H9 (cell line): ENCODE measurements at regions not wholly inside any gene's neighbourhood (a gene's known extent, or its start where the extent isn't known, plus 50 kb on each side); places are given as distances from the start of the nearest gene placed in this dataset.

Experiments used
- DNase-seq: peaks from one replicate; pipeline ENCODE4 v3.0.0-alpha.2; 2017
- H2AFZ ChIP-seq: one replicate; pipeline ENCODE4 v1.6.1; 2013; ENCODE audit warnings: mild to moderate bottlenecking, low read length, control low read depth, moderate library complexity
- H2AK5ac ChIP-seq: 2 replicates; pipeline ENCODE4 v1.6.1; 2013; ENCODE audit warnings: low read length, control low read depth, mixed read lengths; ENCODE audit not compliant: insufficient read length
- H2BK120ac ChIP-seq: one replicate; pipeline ENCODE4 v1.6.1; 2013; ENCODE audit warnings: low read depth, mild to moderate bottlenecking, low read length, control low read depth, inconsistent platforms; ENCODE audit not compliant: poor library complexity, severe bottlenecking
- H2BK12ac ChIP-seq: 2 replicates; pipeline ENCODE4 v1.6.1; 2013; ENCODE audit warnings: low read length, control low read depth, mixed read lengths, low read depth; ENCODE audit not compliant: insufficient read length
- H2BK15ac ChIP-seq: 2 replicates; pipeline ENCODE4 v1.6.1; 2013; ENCODE audit warnings: low read depth, low read length, control low read depth
- H2BK20ac ChIP-seq: one replicate; pipeline ENCODE4 v1.6.1; 2013; ENCODE audit warnings: low read depth, mild to moderate bottlenecking, low read length, control low read depth, inconsistent platforms; ENCODE audit not compliant: poor library complexity, severe bottlenecking
- H2BK5ac ChIP-seq: 2 replicates; pipeline ENCODE4 v1.6.1; 2013; ENCODE audit warnings: low read length, control low read depth, mixed read lengths; ENCODE audit not compliant: insufficient read length
- H3K14ac ChIP-seq: 2 replicates; pipeline ENCODE4 v1.6.1; 2013; ENCODE audit warnings: low read length, control low read depth; ENCODE audit not compliant: insufficient read depth
- H3K18ac ChIP-seq: 2 replicates; pipeline ENCODE4 v1.6.1; 2013; ENCODE audit warnings: low read depth, mild to moderate bottlenecking, mixed read lengths, low read length, control low read depth; ENCODE audit not compliant: insufficient read length
- H3K23ac ChIP-seq: 2 replicates; pipeline ENCODE4 v1.6.1; 2013; ENCODE audit warnings: low read length, control low read depth, mixed read lengths, low read depth; ENCODE audit not compliant: insufficient read length
- H3K23me2 ChIP-seq: 2 replicates; pipeline ENCODE4 v1.6.1; 2013; ENCODE audit warnings: low read depth, mild to moderate bottlenecking, mixed read lengths, low read length, control low read depth; ENCODE audit not compliant: insufficient read length, poor library complexity, severe bottlenecking
- H3K27ac ChIP-seq: 2 replicates; pipeline ENCODE4 v1.5.1; 2013; ENCODE audit warnings: low read length, control low read depth, mixed read lengths, low read depth; ENCODE audit not compliant: insufficient read length
- H3K27me3 ChIP-seq: 2 replicates; pipeline ENCODE4 v1.6.1; 2013; ENCODE audit warnings: low read length, control low read depth, inconsistent platforms; ENCODE audit not compliant: insufficient read depth
- H3K4ac ChIP-seq: 2 replicates; pipeline ENCODE4 v1.6.1; 2013; ENCODE audit warnings: low read depth, mild to moderate bottlenecking, control low read depth, inconsistent platforms, low read length, moderate library complexity
- H3K4me1 ChIP-seq: 2 replicates; pipeline ENCODE4 v1.6.1; 2013; ENCODE audit warnings: low read length, control low read depth, inconsistent platforms; ENCODE audit not compliant: insufficient read depth
- H3K4me2 ChIP-seq: 2 replicates; pipeline ENCODE4 v1.6.1; 2013; ENCODE audit warnings: low read length, control low read depth, mixed read lengths; ENCODE audit not compliant: insufficient read length, insufficient read depth
- H3K56ac ChIP-seq: 2 replicates; pipeline ENCODE4 v1.6.1; 2013; ENCODE audit warnings: low read depth, mild to moderate bottlenecking, mixed read lengths, low read length, control low read depth; ENCODE audit not compliant: insufficient read length
- H3K79me1 ChIP-seq: 2 replicates; pipeline ENCODE4 v1.6.1; 2013; ENCODE audit warnings: low read depth, mild to moderate bottlenecking, moderate library complexity, low read length, control low read depth, inconsistent platforms; ENCODE audit not compliant: insufficient read depth, poor library complexity, severe bottlenecking
- H3K79me2 ChIP-seq: 2 replicates; pipeline ENCODE4 v1.6.1; 2013; ENCODE audit warnings: low read length, control low read depth, inconsistent platforms; ENCODE audit not compliant: insufficient read depth
- H3K9ac ChIP-seq: 2 replicates; pipeline ENCODE4 v1.6.1; 2013; ENCODE audit warnings: low read length, control low read depth, mixed read lengths; ENCODE audit not compliant: insufficient read length; ENCODE audit errors: extremely low read depth
- H3K9me3 ChIP-seq: one replicate; pipeline ENCODE4 v1.6.1; 2013; ENCODE audit warnings: low read depth, low read length, inconsistent platforms; ENCODE audit not compliant: control insufficient read depth
- H3T11ph ChIP-seq: one replicate; pipeline ENCODE4 v1.6.1; 2013; ENCODE audit warnings: mild to moderate bottlenecking, low read length, control low read depth, inconsistent platforms
- H4K20me1 ChIP-seq: one replicate; pipeline ENCODE4 v1.6.1; 2013; ENCODE audit not compliant: control insufficient read depth, insufficient read length, insufficient read depth
- H4K5ac ChIP-seq: 2 replicates; pipeline ENCODE4 v1.6.1; 2013; ENCODE audit warnings: low read depth, mild to moderate bottlenecking, mixed read lengths, low read length, control low read depth; ENCODE audit not compliant: insufficient read length
- H4K8ac ChIP-seq: replicated peaks from 2 replicates; pipeline ENCODE4 v1.6.1; 2013; ENCODE audit warnings: low read length, control low read depth, mixed read lengths, low read depth; ENCODE audit not compliant: insufficient read length
- H4K91ac ChIP-seq: 2 replicates; pipeline ENCODE4 v1.6.1; 2013; ENCODE audit warnings: low read depth, mild to moderate bottlenecking, moderate library complexity, mixed read lengths, low read length, control low read depth; ENCODE audit not compliant: insufficient read length
- H3K27ac Mint-ChIP-seq, 3 experiments: 2 replicates in 2 of 3; 3 replicates in 1 of 3; pipeline ENCODE4 v1.8.0; 2020 to 2021; ENCODE audit warnings: mixed read lengths in 3 of 3, mild to moderate bottlenecking in 1 of 3, moderate library complexity in 1 of 3
- H3K27me3 Mint-ChIP-seq: 2 replicates; pipeline ENCODE4 v1.8.0; 2021; ENCODE audit warnings: low read depth, mild to moderate bottlenecking, moderate library complexity, mixed read lengths
- H3K36me3 Mint-ChIP-seq, 3 experiments: 2 replicates in 2 of 3; 3 replicates in 1 of 3; pipeline ENCODE4 v1.8.0; 2020 to 2021; ENCODE audit warnings: low read depth in 3 of 3, mixed read lengths in 3 of 3; ENCODE audit not compliant: insufficient read depth in 1 of 3
- H3K4me1 Mint-ChIP-seq, 2 experiments: 2 replicates each; pipeline ENCODE4 v1.8.0; 2020; ENCODE audit warnings: mixed read lengths in 2 of 2
- H3K4me3 Mint-ChIP-seq, 2 experiments: 2 replicates in 1 of 2; 3 replicates in 1 of 2; pipeline ENCODE4 v1.8.0; 2020 to 2021; ENCODE audit warnings: mild to moderate bottlenecking in 2 of 2, mixed read lengths in 2 of 2, moderate library complexity in 1 of 2
- H3K9me3 Mint-ChIP-seq, 2 experiments: 2 replicates in 1 of 2; 3 replicates in 1 of 2; pipeline ENCODE4 v1.8.0; 2020; ENCODE audit warnings: mild to moderate bottlenecking in 2 of 2, mixed read lengths in 2 of 2, moderate library complexity in 1 of 2
- WGBS: extraction: QIAGEN DNeasy Blood & Tissue Kit; methylation state at CpG from one replicate; pipeline ENCODE4 v1.1.7; 2013; ENCODE audit warnings: missing lambda C conversion rate, low lambda C conversion rate, mixed read lengths; ENCODE audit not compliant: insufficient read length; ENCODE audit errors: extremely low coverage; 5-methylcytosine and 5-hydroxymethylcytosine counted together
- TF ChIP-seq, protein P1 (sequence below): fragments of 200-600 bp; sonication (generic); conservative IDR thresholded peaks from 3 replicates; pipeline ENCODE4 v1.8.0; 2021; ENCODE audit warnings: antibody characterized with exemption, mild to moderate bottlenecking

DNA sequence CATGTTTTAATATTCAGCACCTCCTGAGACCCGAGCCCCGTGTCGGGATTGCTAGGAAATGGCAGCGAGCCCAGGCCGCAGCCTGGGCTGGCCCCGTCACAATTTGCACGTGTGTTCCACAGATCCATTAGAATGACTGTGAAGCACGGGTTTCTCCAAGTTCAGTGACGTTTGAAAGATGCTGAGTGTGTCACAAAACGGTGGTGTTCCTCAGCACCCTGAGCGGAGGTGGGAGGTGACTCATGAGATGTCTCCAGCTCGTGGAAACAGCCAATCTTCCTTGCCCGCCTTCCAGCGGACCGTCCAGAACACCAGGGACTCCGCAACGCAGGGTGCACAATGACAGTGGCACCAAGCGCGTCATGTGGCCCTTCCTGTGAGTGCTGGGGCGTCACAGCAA lies 412.8 kb downstream of the IRX2 start:
- H2BK12ac ChIP-seq: no peak overlapping the region
- H3K18ac ChIP-seq: no peak overlapping the region
- no peaks in the 10 kb centered on the region for H3K79me2 ChIP-seq
- no peak overlapping the region for H4K8ac ChIP-seq
- no peaks in the 10 kb centered on the region for H3K4me1 ChIP-seq
- DNase-seq: no peak
- Mint-ChIP-seq H3K27ac (no peak overlapping the region), H3K9me3 (no peaks in the 10 kb centered on the region), H3K27me3 (no peaks in the 10 kb centered on the region; the same call in 1 of the 2 replicates), H3K36me3 (no peaks in the 10 kb centered on the region), H3K4me1 (peaks cover 11 to 15% of the 10 kb centered on the region in 2 experiments), H3K4me3 (no peak overlapping the region)
- no peak overlapping the region for H3K27ac ChIP-seq
- H3K23me2 ChIP-seq: peaks cover 4% of the 10 kb centered on the region
- no peak overlapping the region for H3K4me2 ChIP-seq
- no peak overlapping the region for H3T11ph ChIP-seq
- no peak overlapping the region for H2BK20ac ChIP-seq
- H2BK15ac ChIP-seq: no peak overlapping the region
- no peaks in the 10 kb centered on the region for H3K27me3 ChIP-seq
- H3K23ac ChIP-seq: no peak overlapping the region
- TF ChIP-seq, protein P1, sequence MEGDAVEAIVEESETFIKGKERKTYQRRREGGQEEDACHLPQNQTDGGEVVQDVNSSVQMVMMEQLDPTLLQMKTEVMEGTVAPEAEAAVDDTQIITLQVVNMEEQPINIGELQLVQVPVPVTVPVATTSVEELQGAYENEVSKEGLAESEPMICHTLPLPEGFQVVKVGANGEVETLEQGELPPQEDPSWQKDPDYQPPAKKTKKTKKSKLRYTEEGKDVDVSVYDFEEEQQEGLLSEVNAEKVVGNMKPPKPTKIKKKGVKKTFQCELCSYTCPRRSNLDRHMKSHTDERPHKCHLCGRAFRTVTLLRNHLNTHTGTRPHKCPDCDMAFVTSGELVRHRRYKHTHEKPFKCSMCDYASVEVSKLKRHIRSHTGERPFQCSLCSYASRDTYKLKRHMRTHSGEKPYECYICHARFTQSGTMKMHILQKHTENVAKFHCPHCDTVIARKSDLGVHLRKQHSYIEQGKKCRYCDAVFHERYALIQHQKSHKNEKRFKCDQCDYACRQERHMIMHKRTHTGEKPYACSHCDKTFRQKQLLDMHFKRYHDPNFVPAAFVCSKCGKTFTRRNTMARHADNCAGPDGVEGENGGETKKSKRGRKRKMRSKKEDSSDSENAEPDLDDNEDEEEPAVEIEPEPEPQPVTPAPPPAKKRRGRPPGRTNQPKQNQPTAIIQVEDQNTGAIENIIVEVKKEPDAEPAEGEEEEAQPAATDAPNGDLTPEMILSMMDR: no peak
- peak overlapping the region; percentile 63; the same call in 1 of the 2 replicates for H3K14ac ChIP-seq
- no peaks in the 10 kb centered on the region for H4K20me1 ChIP-seq
- no peak overlapping the region for H3K4ac ChIP-seq
- no peaks in the 10 kb centered on the region for H3K9me3 ChIP-seq
- H4K5ac ChIP-seq: no peak overlapping the region
- H2AFZ ChIP-seq: no peak overlapping the region
- H3K79me1 ChIP-seq: no peaks in the 10 kb centered on the region
- no CpG with 5 or more reads among the region's 20 CpGs for WGBS
- H4K91ac ChIP-seq: no peak overlapping the region
- H3K9ac ChIP-seq: no peak overlapping the region
- H2AK5ac ChIP-seq: no peak overlapping the region
- no peak overlapping the region for H3K56ac ChIP-seq
- no peak overlapping the region for H2BK5ac ChIP-seq
- H2BK120ac ChIP-seq: no peak overlapping the region
